Sigmoid colon (tissue), 6 donors: ENCODE measurements at regions not wholly inside any gene's neighbourhood (a gene's known extent, or its start where the extent isn't known, plus 50 kb on each side); places are given as distances from the start of the nearest gene placed in this dataset.

Source experiments
- DNase-seq: peaks from one replicate; pipeline ENCODE4 v3.0.0-alpha.2; 2019
- H3K27ac ChIP-seq, 4 donors: fragments of 200-600 bp; sonication (generic); one replicate each; pipeline ENCODE4 v1.5.1; 2016 to 2019; ENCODE audit warnings: mild to moderate bottlenecking in 1 of 4
- H3K27me3 ChIP-seq, 3 donors: fragments of 200-600 bp; sonication (generic); one replicate each; pipeline ENCODE4 v1.5.1; 2019; ENCODE audit warnings: mild to moderate bottlenecking in 1 of 3
- H3K36me3 ChIP-seq, 4 donors: fragments of 200-600 bp; sonication (generic); one replicate each; pipeline ENCODE4 v1.5.1; 2016 to 2019
- H3K4me1 ChIP-seq, 4 donors: fragments of 200-600 bp; sonication (generic); one replicate each; pipeline ENCODE4 v1.5.1; 2017 to 2019
- H3K4me3 ChIP-seq, 4 donors: fragments of 200-600 bp; sonication (generic); one replicate each; pipeline ENCODE4 v1.5.1; 2017 to 2019; ENCODE audit warnings: mild to moderate bottlenecking in 2 of 4, moderate library complexity in 1 of 4
- H3K9me3 ChIP-seq, 4 donors: fragments of 200-600 bp in 3 of 4; sonication (generic) in 3 of 4; one replicate each; pipeline versions ENCODE4 v1.5.1 to v1.6.1; 2013 to 2019
- EP300 ChIP-seq, 4 donors: sonication (generic); formaldehyde crosslinking; IDR thresholded peaks; one replicate each; pipeline ENCODE4 v1.6.1; 2017; ENCODE audit warnings: antibody characterized with exemption in 4 of 4
- POLR2A ChIP-seq, 2 donors: fragments of 450-650 bp; IDR thresholded peaks; one replicate each; pipeline ENCODE4 v1.6.1; 2016; ENCODE audit warnings: antibody characterized with exemption in 2 of 2, mild to moderate bottlenecking in 2 of 2, moderate library complexity in 2 of 2
- POLR2AphosphoS5 ChIP-seq, 4 donors: sonication (generic); formaldehyde crosslinking; IDR thresholded peaks; one replicate each; pipeline ENCODE4 v1.6.1; 2017; ENCODE audit warnings: antibody characterized with exemption in 4 of 4
- WGBS, 2 donors: extraction: QIAGEN DNeasy Blood & Tissue Kit; methylation state at CpG; one replicate each; pipeline ENCODE4 v1.1.7; 2013; 5-methylcytosine and 5-hydroxymethylcytosine counted together
- intact Hi-C: fragments of 100-400 bp; cut with DNase I; formaldehyde crosslinking; loops from one replicate; pipeline ENCODE4 v1.15.1; 2023
- TF ChIP-seq, protein P1 (sequence below), 4 experiments: fragments of 450-650 bp in 3 of 4; fragments of 200-600 bp in 1 of 4; IDR thresholded peaks; one replicate each; pipeline ENCODE4 v1.5.1; 2016 to 2019; ENCODE audit warnings: antibody characterized with exemption in 4 of 4, mild to moderate bottlenecking in 3 of 4, moderate library complexity in 2 of 4
- donor health status: healthy with polysubstance abuse.
- donor health status: healthy.

DNA sequence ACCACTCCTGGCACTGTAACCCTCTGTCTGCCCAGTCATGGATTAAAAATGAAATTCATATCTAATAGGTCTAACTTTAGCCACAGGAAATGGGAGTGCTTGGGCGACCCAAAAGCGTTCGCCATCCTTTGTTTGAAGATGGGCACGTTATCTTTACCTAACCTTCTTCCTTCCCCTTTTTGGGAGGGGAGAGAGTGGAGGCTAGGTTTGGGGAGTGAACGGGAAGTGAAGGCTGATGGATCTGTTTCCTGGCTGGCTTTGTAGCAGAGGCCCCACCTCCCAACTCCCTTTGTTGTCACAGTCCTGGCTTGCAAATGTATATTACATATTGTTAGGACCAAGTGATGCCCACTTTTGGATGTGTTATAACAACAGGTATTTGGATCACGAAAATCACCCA is 98.1 kb upstream of the ARHGEF3 start:
- H3K27ac ChIP-seq: no peak overlapping the region
- H3K4me3 ChIP-seq: no peak overlapping the region
- no peak for DNase-seq
- WGBS, 2 donors: 64 to 88% methylated on average over 6 of the region's 6 CpGs
- H3K4me1 ChIP-seq: peaks cover 0 to 4% (median under 1%) of the 10 kb centered on the region in 4 donors
- H3K9me3 ChIP-seq: no peaks in the 10 kb centered on the region
- no peaks in the 10 kb centered on the region for H3K27me3 ChIP-seq
- H3K36me3 ChIP-seq: no peaks in the 10 kb centered on the region
- TF ChIP-seq POLR2A (IDR thresholded peaks at IDR 0.05) (no peak), POLR2AphosphoS5 (IDR thresholded peaks at IDR 0.05) (no peak), EP300 (IDR thresholded peaks at IDR 0.05) (no peak)
- TF ChIP-seq, protein P1, sequence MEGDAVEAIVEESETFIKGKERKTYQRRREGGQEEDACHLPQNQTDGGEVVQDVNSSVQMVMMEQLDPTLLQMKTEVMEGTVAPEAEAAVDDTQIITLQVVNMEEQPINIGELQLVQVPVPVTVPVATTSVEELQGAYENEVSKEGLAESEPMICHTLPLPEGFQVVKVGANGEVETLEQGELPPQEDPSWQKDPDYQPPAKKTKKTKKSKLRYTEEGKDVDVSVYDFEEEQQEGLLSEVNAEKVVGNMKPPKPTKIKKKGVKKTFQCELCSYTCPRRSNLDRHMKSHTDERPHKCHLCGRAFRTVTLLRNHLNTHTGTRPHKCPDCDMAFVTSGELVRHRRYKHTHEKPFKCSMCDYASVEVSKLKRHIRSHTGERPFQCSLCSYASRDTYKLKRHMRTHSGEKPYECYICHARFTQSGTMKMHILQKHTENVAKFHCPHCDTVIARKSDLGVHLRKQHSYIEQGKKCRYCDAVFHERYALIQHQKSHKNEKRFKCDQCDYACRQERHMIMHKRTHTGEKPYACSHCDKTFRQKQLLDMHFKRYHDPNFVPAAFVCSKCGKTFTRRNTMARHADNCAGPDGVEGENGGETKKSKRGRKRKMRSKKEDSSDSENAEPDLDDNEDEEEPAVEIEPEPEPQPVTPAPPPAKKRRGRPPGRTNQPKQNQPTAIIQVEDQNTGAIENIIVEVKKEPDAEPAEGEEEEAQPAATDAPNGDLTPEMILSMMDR (IDR thresholded peaks at IDR 0.05): no peak
- intact Hi-C loops: loop anchor here (10.0 kb wide), 1 partner anchor 475 kb away; no protein-coding TSS in a partner anchor

DNA sequence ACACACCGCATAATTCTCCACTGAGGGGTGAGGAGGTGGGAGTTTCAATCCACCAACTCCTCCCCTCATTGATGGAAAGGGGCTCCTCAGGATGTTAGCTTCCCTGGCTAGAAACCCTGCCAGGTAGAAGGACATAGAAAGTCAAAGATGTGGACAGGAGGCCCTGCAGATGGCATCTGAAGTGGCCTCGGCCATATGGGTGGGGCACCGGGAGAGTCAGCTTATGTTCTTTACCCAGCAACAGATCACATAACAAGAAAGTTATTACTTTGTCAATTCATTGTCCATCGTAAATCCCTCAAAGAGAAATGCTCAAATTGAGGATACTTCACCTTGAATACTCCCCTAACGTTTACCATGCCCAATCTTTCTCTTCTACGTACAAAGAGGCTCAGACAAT is 97.3 kb upstream of the ARHGEF3 start:
- Histone ChIP-seq H3K27me3 (no peaks in the 10 kb centered on the region), H3K36me3 (no peaks in the 10 kb centered on the region), H3K4me3 (no peak overlapping the region), H3K9me3 (no peaks in the 10 kb centered on the region), H3K27ac (no peak overlapping the region), H3K4me1 (peaks cover 0 to 4% (median 3%) of the 10 kb centered on the region in 4 donors)
- no peak for DNase-seq
- 38 to 77% methylated on average over 6 of the region's 6 CpGs for WGBS, 2 donors
- TF ChIP-seq EP300 (IDR thresholded peaks at IDR 0.05) (no peak), POLR2AphosphoS5 (IDR thresholded peaks at IDR 0.05) (no peak), POLR2A (IDR thresholded peaks at IDR 0.05) (no peak)
- TF ChIP-seq, protein P1 (IDR thresholded peaks at IDR 0.05): no peak
- intact Hi-C loops: loop anchor here (10.0 kb wide), 1 partner anchor 476 kb away; no protein-coding TSS in a partner anchor

DNA sequence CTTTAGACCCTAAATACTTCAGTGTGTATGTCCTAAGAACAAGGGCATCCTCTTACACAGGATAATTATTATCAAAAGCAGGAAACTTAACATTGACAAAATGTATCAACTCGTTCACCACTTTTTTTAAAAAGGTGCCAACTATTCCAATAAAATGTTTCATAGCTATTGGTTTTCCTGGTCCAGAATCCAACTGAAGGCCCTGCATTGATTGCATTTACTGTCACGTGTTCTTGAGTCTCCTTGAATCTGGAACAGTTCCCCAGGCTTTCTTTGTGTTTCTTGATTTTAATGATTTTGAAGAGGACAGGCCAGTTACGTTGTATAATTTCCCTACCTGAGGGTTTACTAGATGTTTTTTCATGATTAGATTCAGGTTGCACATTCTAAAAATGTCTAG is 94.6 kb upstream of the ARHGEF3 start:
- no peak for DNase-seq
- Histone ChIP-seq H3K27me3 (no peaks in the 10 kb centered on the region), H3K27ac (no peak overlapping the region), H3K4me1 (peaks cover 0 to 4% (median 1%) of the 10 kb centered on the region in 4 donors), H3K9me3 (no peaks in the 10 kb centered on the region), H3K4me3 (no peak overlapping the region), H3K36me3 (no peaks in the 10 kb centered on the region)
- 88 to 93% methylated on average over 3 of the region's 3 CpGs for WGBS, 2 donors
- no peak for TF ChIP-seq POLR2AphosphoS5 (IDR thresholded peaks at IDR 0.05)
- TF ChIP-seq, protein P1 (IDR thresholded peaks at IDR 0.05): no peak
- no peak for TF ChIP-seq POLR2A (IDR thresholded peaks at IDR 0.05)
- no peak for TF ChIP-seq EP300 (IDR thresholded peaks at IDR 0.05)
- intact Hi-C loops: loop anchor here (10.0 kb wide), 1 partner anchor 478 kb away; no protein-coding TSS in a partner anchor

DNA sequence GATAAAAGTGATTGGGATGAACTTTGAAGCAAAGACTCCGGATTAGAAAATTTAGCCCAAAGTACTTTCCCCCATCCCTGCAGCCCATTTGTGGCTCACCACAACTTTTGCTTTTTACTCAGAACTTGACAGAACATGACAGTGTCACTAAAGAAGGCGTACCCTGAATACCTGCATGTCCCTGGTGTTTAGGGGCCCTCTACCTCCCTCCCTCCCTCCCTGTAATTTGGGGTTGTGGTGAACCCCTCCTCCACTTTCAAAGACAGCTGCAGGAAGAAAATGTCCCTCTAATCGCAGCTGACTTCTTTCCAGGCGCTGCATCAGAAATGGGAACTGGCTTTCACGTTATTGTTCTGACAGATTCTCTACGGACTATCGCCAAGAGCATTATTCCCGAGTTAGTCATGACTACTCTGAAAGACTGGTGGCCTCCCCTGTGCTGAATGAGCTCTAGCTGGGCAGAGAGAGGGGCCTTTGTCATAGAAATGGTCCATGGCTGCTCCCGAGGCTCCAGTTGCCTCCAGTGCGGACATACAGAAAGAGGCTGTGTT is 93.2 kb upstream of the ARHGEF3 start:
- Histone ChIP-seq H3K27me3 (no peaks in the 10 kb centered on the region), H3K9me3 (no peaks in the 10 kb centered on the region), H3K27ac (peak overlapping the region in 1 of 4 donors; percentile 45), H3K4me1 (peaks cover 0 to 11% (median 1%) of the 10 kb centered on the region in 4 donors), H3K36me3 (no peaks in the 10 kb centered on the region), H3K4me3 (no peak overlapping the region)
- TF ChIP-seq, protein P1 (IDR thresholded peaks at IDR 0.05): no peak
- TF ChIP-seq EP300 (IDR thresholded peaks at IDR 0.05): no peak
- TF ChIP-seq POLR2AphosphoS5 (IDR thresholded peaks at IDR 0.05): no peak
- TF ChIP-seq POLR2A (IDR thresholded peaks at IDR 0.05): no peak
- DNase-seq: no peak
- 53 to 85% methylated on average over 10 of the region's 10 CpGs for WGBS, 2 donors
- intact Hi-C loops: loop anchor here (10.0 kb wide), 1 partner anchor 480 kb away; no protein-coding TSS in a partner anchor
